H1 (cell line): ENCODE measurements at regions not wholly inside any gene's neighbourhood (a gene's known extent, or its start where the extent isn't known, plus 50 kb on each side); places are given as distances from the start of the nearest gene placed in this dataset.

ENCODE experiments used
- CTCF ChIA-PET: fragments of 300-600 bp; sonication (Branson Sonifier 250); formaldehyde crosslinking; loops from one replicate; lab custom pipeline; 2021; ENCODE audit not compliant: partially characterized antibody; lab: Charles Lee
- POLR2A ChIA-PET: fragments of 300-600 bp; sonication (Branson Sonifier 250); formaldehyde crosslinking; loops from one replicate; lab custom pipeline; 2021; ENCODE audit warnings: inconsistent platforms; ENCODE audit not compliant: partially characterized antibody; lab: Charles Lee
- DNase-seq, 2 experiments: peaks; one replicate each; pipeline versions ENCODE4 v3.0.0 to v3.0.0-alpha.2; 2010 to 2022; ENCODE audit warnings: low spot score in 2 of 2, low read depth in 1 of 2, mixed read lengths in 1 of 2
- FAIRE-seq: peaks from 2 replicates; lab custom pipeline; 2011; peaks lifted over from hg19 to GRCh38; lab: Jason Lieb, UNC
- H2AFZ ChIP-seq: 2 replicates; pipeline ENCODE4 v1.8.1; 2012; ENCODE audit warnings: low read length, inconsistent platforms
- H2AK5ac ChIP-seq: 2 replicates; pipeline ENCODE4 v1.6.1; 2013; ENCODE audit warnings: low read depth, low read length
- H2BK120ac ChIP-seq: replicated peaks from 2 replicates; pipeline ENCODE3; 2013; ENCODE audit warnings: low read depth, low read length, inconsistent platforms
- H2BK12ac ChIP-seq: 2 replicates; pipeline ENCODE4 v1.6.1; 2013; ENCODE audit warnings: low read depth, low read length
- H2BK15ac ChIP-seq: 2 replicates; pipeline ENCODE4 v1.6.1; 2013; ENCODE audit warnings: low read length
- H2BK20ac ChIP-seq: 2 replicates; pipeline ENCODE4 v1.6.1; 2013; ENCODE audit warnings: low read length
- H2BK5ac ChIP-seq: 2 replicates; pipeline ENCODE4 v1.6.1; 2013; ENCODE audit warnings: low read depth, low read length
- H3K14ac ChIP-seq: 2 replicates; pipeline ENCODE4 v1.6.1; 2013; ENCODE audit warnings: inconsistent platforms; ENCODE audit not compliant: insufficient read length
- H3K18ac ChIP-seq: 2 replicates; pipeline ENCODE4 v1.6.1; 2013; ENCODE audit warnings: low read length; ENCODE audit errors: extremely low read depth
- H3K23ac ChIP-seq: 2 replicates; pipeline ENCODE4 v1.6.1; 2013; ENCODE audit warnings: inconsistent platforms; ENCODE audit not compliant: insufficient read length
- H3K23me2 ChIP-seq: 2 replicates; pipeline ENCODE4 v1.6.1; 2013; ENCODE audit warnings: low read depth, low read length
- H3K27ac ChIP-seq: 2 replicates; pipeline ENCODE4 v1.6.1; 2011; ENCODE audit warnings: low read depth, low read length, inconsistent platforms
- H3K27me3 ChIP-seq, 4 experiments: replicated peaks in 1 of 4; 1 replicate in 1 of 4; 2 replicates in 3 of 4; pipeline versions ENCODE4 v1.6.1 to v1.8.1; 2011 to 2013; ENCODE audit warnings: low read length in 3 of 4, mild to moderate bottlenecking in 3 of 4, inconsistent platforms in 2 of 4, mixed read lengths in 2 of 4, moderate library complexity in 1 of 4; ENCODE audit not compliant: control insufficient read depth in 3 of 4, insufficient read depth in 3 of 4; ENCODE audit errors: extremely low read depth in 1 of 4
- H3K36me3 ChIP-seq, 4 experiments: 2 replicates each; pipeline versions ENCODE4 v1.6.1 to v1.8.1; 2011 to 2013; ENCODE audit warnings: mild to moderate bottlenecking in 4 of 4, low read length in 3 of 4, moderate library complexity in 2 of 4, control low read depth in 1 of 4, inconsistent platforms in 1 of 4; ENCODE audit not compliant: insufficient read depth in 4 of 4, control insufficient read depth in 2 of 4
- H3K4ac ChIP-seq: replicated peaks from 2 replicates; pipeline ENCODE3; 2013; ENCODE audit warnings: low read length, low read depth, mixed read lengths, inconsistent platforms; ENCODE audit not compliant: insufficient read length
- H3K4me1 ChIP-seq, 4 experiments: replicated peaks in 1 of 4; 1 replicate in 1 of 4; 2 replicates in 3 of 4; pipeline versions ENCODE4 v1.6.1 to v1.8.1; 2011 to 2013; ENCODE audit warnings: low read length in 3 of 4, inconsistent platforms in 2 of 4, mixed read lengths in 1 of 4; ENCODE audit not compliant: insufficient read depth in 4 of 4, control insufficient read depth in 3 of 4
- H3K4me2 ChIP-seq, 2 experiments: 2 replicates each; pipeline versions ENCODE4 v1.6.1 to v1.8.1; 2011 to 2013; ENCODE audit warnings: low read depth in 2 of 2, low read length in 2 of 2, control low read depth in 1 of 2, inconsistent platforms in 1 of 2, mild to moderate bottlenecking in 1 of 2; ENCODE audit not compliant: insufficient read depth in 1 of 2
- H3K4me3 ChIP-seq, 4 experiments: fragments of 200-600, 300-600 bp in 1 of 4; sonication (generic), shearing (Covaris generic), sonication (Bioruptor Twin) in 1 of 4; 2 replicates each; pipeline versions ENCODE4 v1.5.1 to v1.8.1; 2011 to 2016; ENCODE audit warnings: low read length in 4 of 4, low read depth in 3 of 4, control low read depth in 2 of 4, inconsistent platforms in 2 of 4, mild to moderate bottlenecking in 2 of 4, mixed read lengths in 1 of 4, moderate library complexity in 1 of 4; ENCODE audit not compliant: insufficient read depth in 2 of 4; ENCODE audit errors: extremely low read depth in 1 of 4
- H3K56ac ChIP-seq: replicated peaks from 2 replicates; pipeline ENCODE3; 2013; ENCODE audit warnings: low read depth, mild to moderate bottlenecking, mixed read lengths, low read length, inconsistent platforms; ENCODE audit not compliant: insufficient read length
- H3K79me1 ChIP-seq: 2 replicates; pipeline ENCODE4 v1.6.1; 2013; ENCODE audit warnings: low read depth, low read length, control low read depth
- H3K79me2 ChIP-seq, 2 experiments: 2 replicates each; pipeline versions ENCODE4 v1.6.1 to v1.8.1; 2012 to 2013; ENCODE audit warnings: low read length in 2 of 2, mild to moderate bottlenecking in 2 of 2, inconsistent platforms in 1 of 2; ENCODE audit not compliant: insufficient read depth in 2 of 2, control insufficient read depth in 1 of 2
- H3K9ac ChIP-seq, 4 experiments: replicated peaks in 1 of 4; 1 replicate in 1 of 4; 2 replicates in 3 of 4; pipeline versions ENCODE4 v1.6.1 to v1.8.1; 2011 to 2013; ENCODE audit warnings: low read depth in 3 of 4, low read length in 3 of 4, control low read depth in 2 of 4, mild to moderate bottlenecking in 2 of 4, moderate library complexity in 2 of 4, inconsistent platforms in 1 of 4; ENCODE audit errors: extremely low read depth in 1 of 4
- H3K9me3 ChIP-seq, 2 experiments: 2 replicates each; pipeline versions ENCODE4 v1.6.1 to v1.8.1; 2012 to 2013; ENCODE audit warnings: mild to moderate bottlenecking in 2 of 2, moderate library complexity in 2 of 2, control low read depth in 1 of 2, inconsistent platforms in 1 of 2, low read depth in 1 of 2, low read length in 1 of 2, mixed read lengths in 1 of 2; ENCODE audit not compliant: insufficient read depth in 2 of 2
- H4K20me1 ChIP-seq, 2 experiments: replicated peaks in 1 of 2; 2 replicates each; pipeline versions ENCODE3 to v1.8.1; 2011 to 2013; ENCODE audit warnings: inconsistent platforms in 2 of 2, low read length in 2 of 2, mild to moderate bottlenecking in 1 of 2; ENCODE audit not compliant: insufficient read depth in 2 of 2, control insufficient read depth in 1 of 2
- H4K5ac ChIP-seq: 2 replicates; pipeline ENCODE4 v1.6.1; 2013; ENCODE audit warnings: low read length, low read depth, mixed read lengths, inconsistent platforms; ENCODE audit not compliant: insufficient read length
- H4K8ac ChIP-seq: 2 replicates; pipeline ENCODE4 v1.8.0; 2013; ENCODE audit warnings: mild to moderate bottlenecking, moderate library complexity, low read length, inconsistent platforms; ENCODE audit not compliant: insufficient read depth; ENCODE audit errors: extremely low read depth
- H4K91ac ChIP-seq: replicated peaks from 2 replicates; pipeline ENCODE3; 2013; ENCODE audit warnings: low read length, mixed read lengths, inconsistent platforms; ENCODE audit not compliant: insufficient read length
- CEBPB ChIP-seq: IDR thresholded peaks from 2 replicates; pipeline ENCODE4 v1.6.1; 2012; ENCODE audit warnings: low read depth, low read length
- CHD1 ChIP-seq: IDR thresholded peaks from 2 replicates; pipeline ENCODE4 v1.6.1; 2012; ENCODE audit warnings: low read depth, low read length, improper control_type of control experiment
- EGR1 ChIP-seq: IDR thresholded peaks from 2 replicates; pipeline ENCODE4 v1.6.1; 2011; ENCODE audit warnings: low read depth, low read length, borderline replicate concordance
- RAD21 ChIP-seq, 2 experiments: IDR thresholded peaks in 1 of 2; conservative IDR thresholded peaks in 1 of 2; 2 replicates each; pipeline ENCODE4 v1.6.1; 2011; ENCODE audit warnings: low read depth in 2 of 2, low read length in 2 of 2, improper control_type of control experiment in 1 of 2, inconsistent platforms in 1 of 2, mild to moderate bottlenecking in 1 of 2, moderate library complexity in 1 of 2
- SRF ChIP-seq: IDR thresholded peaks from 2 replicates; pipeline ENCODE4 v1.6.1; 2011; ENCODE audit warnings: mild to moderate bottlenecking, low read depth, low read length, moderate library complexity
- WGBS, 2 experiments: shearing (Covaris generic) in 1 of 2; methylation state at CpG; one replicate each; pipeline versions ENCODE4 v1.1.6 to v1.1.7; 2013 to 2015; ENCODE audit warnings: low lambda C conversion rate in 2 of 2, mixed read lengths in 2 of 2, inconsistent platforms in 1 of 2, low coverage in 1 of 2, missing lambda C conversion rate in 1 of 2; ENCODE audit not compliant: insufficient replicate concordance in 2 of 2, insufficient coverage in 1 of 2, insufficient read length in 1 of 2; ENCODE audit errors: extremely low coverage in 1 of 2, missing lambda C conversion rate in 1 of 2; 5-methylcytosine and 5-hydroxymethylcytosine counted together

DNA sequence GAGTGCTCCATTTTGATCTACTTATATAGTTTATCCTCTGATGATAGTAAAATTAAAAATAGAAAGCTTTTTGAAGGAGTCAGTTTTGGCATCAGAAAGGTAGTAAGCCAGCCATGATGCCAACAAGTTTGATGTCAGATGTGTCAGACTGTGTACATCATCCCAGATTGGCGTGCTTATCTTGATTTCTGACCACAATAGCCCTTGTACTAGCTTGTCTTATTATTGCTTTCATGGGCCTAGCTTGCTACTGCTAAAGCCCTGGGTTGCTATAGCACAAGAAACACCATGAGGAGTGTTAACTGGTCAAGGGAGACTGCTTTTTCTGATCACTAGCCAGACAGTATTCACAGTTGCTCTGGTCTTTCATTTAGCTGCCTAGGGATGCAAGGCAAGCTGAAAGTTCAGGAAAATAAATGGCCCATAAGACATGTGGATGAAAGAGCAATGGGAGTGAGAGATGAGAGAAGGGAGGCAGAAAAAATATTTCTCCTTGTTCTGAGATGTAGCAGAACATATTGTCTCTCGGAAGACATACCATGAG is 1038.5 kb downstream of the JRKL start:
- Histone ChIP-seq H3K79me2 (no peaks in the 10 kb centered on the region), H2BK120ac (no peak overlapping the region), H3K14ac (no peak overlapping the region), H2BK20ac (no peak overlapping the region), H3K18ac (no peak overlapping the region), H3K27me3 (no peaks in the 10 kb centered on the region), H2BK12ac (no peak overlapping the region), H3K9ac (no peak overlapping the region), H4K5ac (no peak overlapping the region), H2BK15ac (no peak overlapping the region), H3K79me1 (no peaks in the 10 kb centered on the region), H3K9me3 (no peaks in the 10 kb centered on the region), H3K23me2 (no peaks in the 10 kb centered on the region), H3K56ac (no peak overlapping the region), H2AK5ac (no peak overlapping the region), H3K4ac (no peak overlapping the region), H4K91ac (no peak overlapping the region), H3K4me1 (no peaks in the 10 kb centered on the region), H3K27ac (no peak overlapping the region), H3K36me3 (no peaks in the 10 kb centered on the region), H3K23ac (no peak overlapping the region), H4K20me1 (no peaks in the 10 kb centered on the region), H4K8ac (no peak overlapping the region), H2AFZ (no peak overlapping the region; the same call in 1 of the 2 replicates), H3K4me3 (no peak overlapping the region), H2BK5ac (no peak overlapping the region), H3K4me2 (no peak overlapping the region)
- no peak for FAIRE-seq
- no peak for DNase-seq
- POLR2A ChIA-PET, result no interaction called here
- 85% methylated on average over 2 of the region's 2 CpGs; no CpG with 5 or more reads in 1 of the 2 experiments for WGBS, 2 experiments
- CTCF ChIA-PET, result interaction anchor here (0.7 kb wide), 1 partner anchor 267 kb away, joined by 3 read pairs; no protein-coding TSS in a partner anchor
- TF ChIP-seq CHD1 (no peak), RAD21 (IDR thresholded peaks at IDR 0.05 in 1 of 2, conservative IDR thresholded peaks at IDR 0.05 in 1 of 2; ENCODE audit: low read depth in 2 of 2, low read length in 2 of 2) (no peak), EGR1 (no peak), SRF (no peak), CEBPB (no peak)
